Activated CD4-positive, CD25-positive, alpha-beta regulatory T cell treated with anti-CD3 and anti-CD28 coated beads, Interleukin-2, amount 50 U/mL, for 24 hours (primary cell): ENCODE measurements at regions not wholly inside any gene's neighbourhood (a gene's known extent, or its start where the extent isn't known, plus 50 kb on each side); places are given as distances from the start of the nearest gene placed in this dataset.
A peak's percentile ranks its signal among the peaks of the same experiment; 100 is the strongest.

Experiments used
- ATAC-seq, 2 donors: fragments of 150-1000 bp; cut with Tn5 transposase; one replicate each; pipeline ENCODE4 v1.10.0; 2021; ENCODE audit warnings: mild to moderate bottlenecking in 1 of 2, moderate library complexity in 1 of 2

DNA sequence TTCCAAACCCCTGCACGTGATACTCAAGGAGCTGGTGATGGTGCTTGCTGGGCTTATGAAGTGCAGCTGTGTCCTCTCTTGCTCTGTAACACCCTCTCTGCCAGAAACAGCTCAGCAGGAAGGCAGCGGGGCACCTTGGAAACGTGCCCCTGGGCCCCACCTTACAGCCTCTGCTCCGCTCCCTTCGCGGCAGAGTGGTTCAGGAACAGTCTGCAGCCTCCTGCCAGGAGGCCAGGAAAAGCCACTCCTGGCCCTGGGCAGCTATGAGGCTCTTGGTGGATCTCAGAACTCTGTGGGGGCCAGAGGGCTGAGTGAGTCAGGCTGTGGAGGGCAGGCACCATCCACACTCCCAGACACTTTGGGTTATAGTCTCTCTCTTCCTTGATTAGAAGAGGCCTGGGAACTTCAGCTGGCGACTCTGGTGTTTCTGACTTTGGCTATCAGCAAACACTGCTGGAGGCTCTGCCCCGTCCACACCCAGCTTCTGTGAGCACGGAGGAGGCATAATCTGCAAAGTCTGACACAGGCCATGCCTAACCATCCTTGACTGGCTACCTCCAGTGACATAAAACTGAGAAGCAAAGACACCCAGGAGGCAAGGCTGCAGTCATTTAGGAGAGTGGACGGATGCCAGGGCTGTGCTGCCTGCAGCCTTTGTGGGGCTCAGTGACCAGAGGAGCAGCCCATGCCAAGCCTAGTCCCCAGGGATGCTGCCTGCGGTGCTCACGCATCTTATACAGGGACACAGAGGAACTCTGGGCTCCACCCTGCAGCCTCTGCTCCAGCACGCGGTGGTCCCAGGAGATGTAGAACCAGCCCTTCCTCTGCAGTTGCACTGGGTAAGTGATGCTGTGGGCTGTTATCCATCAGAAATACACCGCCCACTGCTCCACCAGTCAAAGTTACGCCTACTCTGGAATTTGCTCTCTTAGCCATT, 65.3 kb downstream of the METRNL start:
- no peak for ATAC-seq

DNA sequence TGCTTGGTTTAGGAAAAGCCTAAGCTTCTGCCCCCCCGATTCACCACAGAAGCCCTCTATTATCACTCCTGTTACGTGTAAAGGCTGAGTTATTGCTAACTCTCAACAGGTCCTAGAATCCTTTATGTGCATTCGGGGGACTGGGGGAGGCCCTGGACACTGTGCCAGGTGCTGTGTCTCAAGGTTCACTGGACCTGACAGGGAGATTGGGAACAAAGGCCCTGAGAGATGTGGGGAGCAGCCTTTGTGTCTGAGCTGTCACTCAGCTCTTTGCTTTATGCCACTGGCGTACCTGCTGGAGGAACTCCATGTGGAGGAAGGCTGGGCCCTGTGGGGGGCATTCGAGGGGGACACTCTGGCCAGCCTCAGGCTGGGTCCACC, 65.9 kb downstream of the METRNL start:
- ATAC-seq = no peak

DNA sequence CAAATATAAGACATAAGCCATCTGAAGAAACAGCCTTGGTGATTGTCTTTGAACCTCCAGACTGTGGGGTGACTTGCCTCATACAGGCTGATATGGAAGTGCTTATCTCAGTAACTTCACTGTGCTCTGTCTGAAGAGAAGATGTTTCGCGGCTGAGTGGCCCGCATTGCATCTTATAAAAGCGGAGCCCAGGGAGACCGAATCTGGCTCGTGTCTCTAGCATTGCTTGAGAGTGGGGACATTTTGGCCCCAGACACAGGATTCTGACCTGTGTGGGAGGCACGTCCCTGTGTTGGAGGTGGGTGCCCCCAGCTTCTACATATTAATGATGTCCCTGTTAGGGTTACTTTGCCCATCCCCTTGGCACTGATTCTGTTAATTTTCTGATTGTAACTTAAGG, 66.4 kb downstream of the METRNL start:
- ATAC-seq = no peak

DNA sequence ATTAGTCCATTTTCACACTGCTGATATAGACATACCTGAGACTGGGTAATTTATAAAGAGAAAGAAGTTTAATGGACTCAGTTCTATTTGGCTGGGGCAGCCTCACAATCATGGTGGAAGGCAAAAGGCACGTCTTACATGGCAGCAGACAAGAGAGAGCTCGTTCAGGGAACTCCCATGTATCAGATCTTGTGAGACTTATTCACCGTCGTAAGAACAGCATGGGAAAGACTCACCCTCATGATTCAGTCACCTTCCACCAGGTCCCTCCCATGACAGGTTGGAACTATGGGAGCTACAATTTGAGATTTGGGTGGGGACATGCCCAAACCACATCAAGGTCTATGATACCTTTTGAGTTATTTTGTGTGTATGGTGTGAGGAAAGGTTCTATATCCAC, 66.9 kb downstream of the METRNL start:
- no peak for ATAC-seq

DNA sequence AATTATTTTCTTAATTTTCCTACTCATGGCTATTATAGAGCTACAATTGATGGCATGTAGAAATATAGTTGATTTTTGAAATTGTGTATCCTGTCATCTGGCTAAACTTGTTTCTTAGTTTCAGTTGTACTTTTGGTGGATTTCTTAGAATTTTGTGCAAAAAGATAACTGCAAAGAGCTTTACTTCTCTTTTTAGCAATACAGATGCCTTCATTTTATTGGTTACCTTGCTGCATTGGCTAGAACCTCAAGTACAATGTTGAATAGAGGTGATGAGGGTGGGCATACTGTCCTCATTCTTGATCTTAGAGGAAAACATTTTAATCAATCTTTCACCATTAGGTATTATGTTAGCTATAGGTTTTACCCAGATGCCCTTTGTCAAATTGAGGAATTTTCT, 67.9 kb downstream of the METRNL start:
- no peak for ATAC-seq

DNA sequence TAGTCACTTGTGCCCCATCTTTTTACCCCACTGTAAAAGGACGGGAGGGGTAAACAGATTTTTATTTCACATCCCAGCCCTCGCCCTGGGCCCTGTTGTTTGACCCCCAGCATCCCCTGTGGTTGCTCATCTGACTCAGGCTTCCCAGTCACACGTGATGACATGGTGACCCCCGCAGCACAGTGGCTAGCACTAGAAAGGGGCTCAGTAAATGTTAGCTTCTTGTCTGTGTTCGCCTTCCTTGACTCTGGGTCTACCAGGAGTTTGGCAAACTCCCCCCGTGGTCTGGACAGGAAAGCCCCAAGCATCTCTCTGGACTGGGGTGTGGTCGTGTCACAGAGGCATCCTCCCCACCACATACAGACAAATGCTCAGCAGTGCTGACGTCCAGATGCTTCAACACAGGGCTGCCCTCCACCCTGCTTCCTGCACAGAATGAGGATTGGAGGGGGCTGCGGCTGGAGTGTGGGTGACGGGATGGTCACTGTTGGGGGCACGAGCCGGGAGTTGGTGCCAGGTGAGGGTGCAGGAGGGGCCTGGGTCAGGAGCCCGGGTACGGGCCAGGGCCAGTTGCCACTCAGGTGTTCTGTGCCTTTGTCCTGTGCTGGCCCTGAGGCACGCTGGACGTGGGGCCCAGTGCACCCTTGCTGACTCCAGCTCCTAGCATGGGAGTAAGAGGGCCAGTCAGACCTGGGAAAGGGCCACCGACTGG, 69.1 kb downstream of the METRNL start:
- ATAC-seq = no peak

DNA sequence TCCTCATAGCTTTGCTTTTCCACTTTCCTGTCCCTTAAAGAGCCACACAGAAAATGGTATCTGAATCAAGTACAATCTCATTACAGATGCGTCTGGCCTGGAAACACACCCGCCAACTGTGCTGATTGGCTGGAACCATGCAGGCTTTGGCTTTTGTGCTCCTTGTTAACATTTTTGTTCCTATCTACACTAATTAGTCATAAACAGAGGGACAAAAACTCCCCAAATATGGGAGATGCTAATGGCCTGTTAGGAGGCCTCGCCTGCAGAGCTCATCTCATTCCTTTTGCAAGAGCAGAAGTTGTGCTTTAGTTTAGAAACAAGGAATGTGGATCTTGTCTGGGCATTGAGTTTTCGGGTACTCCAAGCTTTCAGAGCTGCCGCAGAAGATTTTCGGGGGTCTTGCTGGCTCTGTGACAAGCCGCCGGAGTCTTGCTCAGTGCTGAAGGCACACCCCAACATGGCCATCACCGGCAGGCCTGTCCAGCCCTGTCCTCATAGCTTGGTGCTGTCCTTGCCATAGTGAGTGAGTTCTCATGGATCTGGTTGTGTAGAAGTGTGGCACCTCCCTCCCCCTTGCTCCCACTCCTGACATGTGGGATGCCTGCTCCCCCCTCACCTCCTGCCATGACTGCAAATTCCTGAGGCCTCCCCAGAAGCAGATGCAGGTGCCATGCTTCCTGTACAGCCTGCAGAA, 69.8 kb downstream of the METRNL start:
- ATAC-seq = no peak

DNA sequence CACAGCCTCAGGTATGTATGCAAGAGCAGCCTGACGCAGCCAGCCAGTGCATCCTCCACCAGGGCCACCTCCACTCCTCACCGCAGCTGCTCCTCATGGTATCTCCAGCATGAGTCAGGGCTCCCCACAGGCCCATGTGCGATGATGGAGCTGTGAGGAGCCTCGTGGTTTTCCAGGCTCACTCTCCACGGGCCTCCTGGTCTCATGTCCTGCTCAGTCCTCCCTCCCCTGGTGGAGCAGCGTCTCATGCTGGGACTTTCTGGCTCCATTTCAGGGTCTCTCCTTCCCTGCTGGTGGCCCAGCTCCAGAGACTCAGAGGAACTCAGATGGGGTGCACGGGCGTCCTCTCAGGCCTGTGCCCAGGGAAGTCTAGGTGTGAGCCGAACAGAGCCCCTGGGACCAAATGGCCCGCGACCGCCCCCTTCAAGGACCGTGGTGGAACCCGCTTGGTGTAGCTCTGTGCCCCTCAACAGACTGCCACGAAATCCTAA, 70.4 kb downstream of the METRNL start:
- ATAC-seq = no peak

DNA sequence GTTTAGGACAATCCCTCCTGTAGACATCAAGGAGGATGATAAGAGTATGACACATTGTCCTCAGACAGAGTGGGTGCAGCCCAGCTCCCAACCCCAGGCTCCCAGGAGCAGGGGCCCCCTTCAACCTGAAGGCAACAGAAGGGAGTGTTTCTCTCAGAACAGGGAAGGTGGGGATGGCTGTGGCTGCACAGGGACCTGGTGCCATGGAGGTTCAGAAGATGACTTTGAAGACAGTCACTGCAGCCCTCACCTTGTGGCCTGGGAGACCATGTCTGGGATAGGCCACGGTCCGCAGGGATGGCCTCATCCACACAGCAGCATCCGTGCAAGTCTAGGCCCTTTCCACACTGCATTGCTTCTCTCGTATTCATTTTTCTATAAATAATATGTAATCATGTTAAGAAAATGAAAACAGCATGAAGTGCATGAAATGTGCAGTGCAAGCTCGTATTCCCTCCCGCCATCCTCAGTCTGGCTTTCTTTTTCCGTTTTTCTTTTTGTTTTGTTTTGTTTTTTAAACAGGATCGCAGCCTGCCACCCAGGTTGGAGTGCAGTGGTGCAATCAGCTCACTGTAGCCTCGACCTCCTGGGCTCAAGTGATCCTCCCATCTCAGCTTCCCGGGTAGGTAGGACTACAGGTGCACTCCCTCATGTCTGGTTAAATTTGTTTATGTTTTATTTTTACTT, 71.1 kb downstream of the METRNL start:
- no peak for ATAC-seq

DNA sequence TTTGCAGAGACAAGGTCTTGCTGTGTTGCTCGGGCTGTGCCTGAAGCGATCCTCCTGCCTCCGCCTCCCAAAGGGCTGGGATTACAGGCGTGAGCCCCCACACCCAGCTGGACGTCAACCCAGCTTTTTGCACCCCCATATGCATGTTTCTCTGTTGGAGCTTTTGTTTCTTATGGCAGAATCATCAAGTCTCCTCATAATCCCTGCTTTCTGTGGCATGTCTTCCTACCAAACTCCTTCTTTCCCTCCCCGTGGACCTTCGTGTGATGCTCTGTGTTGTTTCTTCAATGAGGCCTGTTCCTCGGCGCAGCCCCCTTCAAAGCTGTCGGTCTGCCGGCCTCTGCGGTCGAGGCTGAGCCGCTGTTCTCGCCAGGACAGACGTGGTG, 71.6 kb downstream of the METRNL start:
- no peak for ATAC-seq

DNA sequence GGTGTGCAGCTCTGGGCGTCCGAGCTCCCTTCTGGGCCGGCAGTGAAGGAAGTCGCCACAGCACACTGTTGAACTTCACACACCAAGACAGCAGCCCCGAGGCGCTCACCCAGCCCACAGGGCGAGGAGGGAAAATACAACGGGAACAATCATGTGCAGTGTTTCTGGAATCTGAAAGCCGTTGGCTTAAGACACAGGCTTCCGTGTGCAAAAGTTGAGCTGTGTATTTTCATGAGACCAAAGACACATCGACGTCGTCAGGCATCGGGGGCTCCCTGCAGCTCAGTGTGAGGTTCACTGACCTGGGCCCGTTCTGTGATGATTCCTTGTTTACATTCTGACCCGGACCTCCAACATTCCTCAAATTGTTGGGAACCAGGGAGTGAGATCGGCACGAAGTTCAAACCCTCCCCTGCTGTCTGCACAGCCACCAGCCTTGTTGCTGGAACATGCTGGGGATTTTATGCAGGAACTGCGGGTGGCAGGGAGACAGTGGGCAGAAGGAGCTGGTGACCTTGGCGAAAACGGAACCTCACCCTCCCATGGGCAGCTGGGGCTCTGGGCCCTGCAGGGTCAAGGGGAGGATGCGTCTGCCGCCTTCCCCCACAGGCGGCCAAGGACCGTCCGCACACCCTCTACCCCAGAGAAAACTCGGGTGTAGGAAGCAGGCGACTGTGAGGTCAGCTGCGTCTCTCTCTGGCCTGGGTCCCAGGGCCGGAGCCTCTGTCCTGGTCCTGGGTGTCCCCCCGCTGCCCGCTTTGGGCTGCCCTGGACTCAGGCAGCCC, 72.2 kb downstream of the METRNL start:
- no peak for ATAC-seq

DNA sequence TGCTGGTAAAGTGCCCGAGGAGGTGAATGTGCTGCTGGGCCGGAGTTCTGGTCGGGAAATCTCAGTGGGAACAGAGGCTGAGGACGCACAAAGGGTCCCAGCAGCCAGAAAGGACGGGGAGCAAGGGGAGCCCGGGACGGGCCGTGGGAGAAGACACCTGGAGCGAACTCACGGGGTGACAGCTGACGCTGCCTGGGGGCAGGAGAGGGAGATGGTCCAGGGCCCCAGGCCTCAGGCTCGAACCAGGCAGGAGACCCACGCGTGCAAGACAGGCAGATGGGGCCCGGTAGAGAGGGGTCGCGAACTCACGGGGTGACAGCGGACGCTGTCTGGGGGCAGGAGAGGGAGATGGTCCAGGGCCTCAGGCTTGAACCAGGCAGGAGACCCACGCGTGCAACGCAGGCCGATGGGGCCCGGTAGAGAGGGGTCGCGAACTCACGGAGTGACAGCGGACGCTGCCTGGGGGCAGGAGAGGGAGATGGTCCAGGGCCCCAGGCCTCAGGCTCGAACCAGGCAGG, 72.9 kb downstream of the METRNL start:
- ATAC-seq = no peak

DNA sequence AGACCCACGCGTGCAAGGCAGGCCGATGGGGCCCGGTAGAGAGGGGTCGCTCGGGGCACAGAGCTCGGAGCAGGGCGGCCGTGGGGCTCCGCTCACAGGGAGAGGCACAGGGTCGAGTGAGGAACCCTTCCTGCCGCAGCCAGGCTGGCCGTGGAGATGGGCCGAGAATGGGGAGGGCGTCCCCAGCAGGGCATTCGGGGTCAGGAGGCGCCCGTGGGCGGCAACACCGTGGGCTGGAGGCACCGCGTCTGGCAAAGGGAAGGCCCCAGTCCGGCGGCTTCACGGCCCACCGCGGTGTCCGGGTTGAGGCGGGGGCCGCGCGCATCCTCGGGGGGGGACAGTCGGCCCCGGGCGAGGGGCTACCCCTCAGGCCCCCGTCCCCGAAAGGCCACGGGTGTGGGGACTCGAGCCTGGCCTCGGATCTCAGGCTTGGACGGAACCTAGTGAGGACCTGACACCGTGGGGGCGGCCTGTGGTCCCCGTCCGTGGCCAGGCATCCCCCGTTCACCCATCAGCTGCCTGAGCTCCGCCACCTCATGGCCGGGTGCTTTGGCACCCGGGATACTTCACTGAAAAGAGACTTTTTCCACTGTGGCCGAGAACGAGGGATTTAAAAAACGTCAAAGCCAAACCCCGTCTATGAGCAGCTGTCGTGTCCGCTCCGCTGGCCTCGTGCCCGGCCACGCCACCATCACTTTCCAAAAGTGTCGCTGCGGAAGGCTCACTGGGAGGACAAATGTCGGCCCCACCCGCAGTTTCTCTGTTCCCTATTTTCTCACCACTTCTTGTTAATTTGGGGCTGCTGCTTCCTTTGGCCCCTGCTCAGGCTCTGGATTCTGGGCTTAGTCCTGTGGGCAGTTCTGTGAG, 73.6 kb downstream of the METRNL start:
- no peak for ATAC-seq

DNA sequence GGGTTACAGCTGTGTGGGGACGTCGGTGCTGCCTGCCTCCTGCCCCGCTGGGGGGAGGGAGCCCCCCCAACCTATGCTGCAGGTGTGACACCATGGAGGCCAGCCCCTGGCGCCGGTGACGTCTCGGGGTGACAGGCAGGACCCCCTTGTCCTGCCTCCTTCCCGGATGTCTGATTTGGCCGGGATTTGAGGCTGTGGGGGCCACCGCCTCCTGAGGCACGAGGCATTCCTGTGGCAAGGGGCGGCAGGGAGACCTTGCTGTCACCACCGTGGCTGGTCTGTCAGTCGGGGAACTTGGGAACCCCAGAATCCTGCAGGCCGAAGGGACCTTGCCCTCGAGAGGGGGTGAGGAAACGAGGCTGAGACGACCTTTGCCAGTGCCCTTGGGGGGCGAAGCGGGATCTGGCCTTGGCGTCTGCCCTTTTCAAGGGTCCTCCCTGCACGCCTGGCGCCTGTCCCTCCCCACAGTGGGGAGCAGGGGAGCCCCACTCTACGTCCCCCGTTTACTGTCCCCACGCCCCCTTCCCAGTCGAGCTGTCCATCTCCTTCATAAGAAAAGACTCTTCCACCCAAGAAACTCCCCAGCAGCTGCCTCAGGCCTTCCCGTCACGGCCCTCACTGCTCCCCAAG, 74.4 kb downstream of the METRNL start:
- no peak for ATAC-seq

DNA sequence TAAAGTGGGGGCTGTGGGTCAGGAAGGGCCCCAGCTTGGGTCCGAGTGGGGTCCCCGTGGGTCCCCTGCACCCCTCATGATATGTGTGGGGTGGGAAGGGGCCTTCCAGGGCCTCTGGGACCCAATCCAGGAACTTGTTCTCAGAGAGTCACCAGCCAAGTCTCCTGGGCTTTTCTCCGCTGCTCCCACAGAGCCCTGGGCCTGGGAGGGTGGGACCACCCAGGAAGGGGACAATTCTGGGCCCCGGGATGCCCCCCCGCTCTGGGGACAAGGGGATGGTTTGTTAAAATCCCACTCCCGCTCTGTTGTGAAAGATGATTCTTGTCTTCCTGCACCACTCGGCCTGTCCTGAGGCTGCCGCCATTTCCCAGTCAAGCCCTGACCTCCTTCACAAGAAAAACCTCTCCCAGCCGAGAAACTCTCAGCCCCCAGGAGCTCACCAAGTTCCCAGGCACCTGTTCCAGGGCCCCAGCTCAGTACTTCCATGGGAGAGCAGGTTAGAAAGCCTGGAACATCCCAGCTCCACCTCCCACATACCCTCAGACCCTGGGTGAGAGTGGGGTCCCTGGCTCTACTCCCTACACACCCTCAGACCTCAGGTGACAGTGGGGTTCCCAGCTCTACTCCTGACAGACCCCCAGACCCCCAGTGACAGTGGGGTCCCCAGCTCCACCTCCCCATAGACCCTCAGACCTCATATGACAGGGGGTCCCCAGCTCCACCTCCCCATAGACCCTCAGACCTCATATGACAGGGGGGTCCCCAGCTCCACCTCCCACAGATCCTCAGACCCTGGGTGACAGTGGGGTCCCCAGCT, 75.1 kb downstream of the METRNL start:
- no peak for ATAC-seq

DNA sequence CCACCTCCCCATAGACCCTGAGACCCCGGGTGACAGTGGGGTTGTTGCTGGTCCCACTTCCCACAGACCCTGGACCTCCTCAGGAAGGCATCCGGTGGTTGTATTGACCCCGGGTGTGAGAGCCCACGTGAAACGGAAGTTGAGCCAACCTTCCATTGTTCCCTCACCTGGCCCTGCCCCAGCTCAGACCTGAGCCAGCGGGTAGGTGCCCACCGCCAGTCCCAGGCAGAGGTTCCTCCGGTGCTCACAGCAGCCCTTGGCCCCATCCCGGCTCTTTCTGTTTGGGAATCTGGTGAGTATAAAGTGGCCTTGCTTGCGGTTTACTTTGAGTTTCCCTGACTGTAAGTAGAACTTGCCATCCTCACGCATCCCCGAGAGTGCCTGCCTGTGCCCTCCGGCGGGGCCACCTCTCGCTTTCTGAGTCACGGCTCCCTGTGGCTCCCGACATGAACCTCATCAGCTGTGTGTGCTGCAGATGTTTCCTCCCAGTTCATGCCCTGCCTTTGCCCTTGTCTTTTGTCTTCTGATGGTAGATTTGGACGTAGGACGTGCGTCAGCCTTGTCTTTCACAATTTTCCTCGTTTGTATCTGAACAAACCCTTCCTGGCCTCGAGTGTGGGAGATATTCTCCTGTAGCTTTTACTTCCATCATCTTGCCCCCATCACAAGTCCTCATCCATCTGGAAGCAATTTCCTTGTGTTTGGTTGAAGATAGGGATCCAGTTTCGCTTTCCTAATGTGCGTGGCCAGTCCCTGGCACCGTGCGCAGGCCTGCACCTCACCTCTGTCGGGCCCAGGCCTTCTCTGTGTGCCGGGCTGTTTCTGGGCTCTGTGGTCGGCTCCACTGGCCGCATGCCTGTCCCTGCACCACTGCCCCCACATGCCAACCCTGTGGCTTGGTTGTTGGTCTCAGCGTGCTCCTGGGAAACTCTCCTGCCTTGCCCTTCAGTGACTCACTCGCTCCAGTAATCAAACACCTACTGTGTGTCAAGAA, 76.0 kb downstream of the METRNL start:
- peak in 1 of 2 donors; percentile 38 for ATAC-seq

DNA sequence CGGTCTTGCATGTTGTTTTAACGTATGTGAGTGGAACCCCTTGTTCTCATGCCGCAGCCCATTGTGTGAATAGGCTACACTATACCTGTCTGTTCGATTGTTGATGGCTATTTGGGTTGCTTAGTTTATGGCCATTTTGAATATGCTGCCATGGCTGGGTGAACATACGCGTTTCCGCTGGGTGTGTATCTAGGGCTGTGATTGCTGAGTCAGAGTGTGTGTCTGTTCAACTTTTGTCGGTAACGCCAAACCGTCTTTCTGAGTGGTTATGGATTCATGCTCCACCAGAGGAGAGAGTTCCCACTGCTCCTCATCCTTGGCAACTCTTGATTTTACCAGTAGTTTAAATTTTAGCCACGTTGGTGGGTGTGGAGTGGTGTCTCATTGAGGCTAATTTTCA, 77.0 kb downstream of the METRNL start:
- no peak for ATAC-seq
